ENCODE measurements at regions not wholly inside any gene's neighbourhood (a gene's known extent, or its start where the extent isn't known, plus 50 kb on each side); places are given as distances from the start of the nearest gene placed in this dataset.

GRCh38 chr4:84336964-84337705 is 162.0 kb downstream of the NKX6-1 start:
- ChIA-PET POLR2A (no interaction called here), CTCF (interaction anchor here (1.6 kb wide), 1 partner anchor 14 kb away, joined by 3 read pairs; no protein-coding TSS in a partner anchor)
- no peak for DNase-seq (ENCODE audit: extremely low spot score)
- no peak for TF ChIP-seq CTCF (IDR thresholded peaks at IDR 0.05; ENCODE audit: control extremely low read depth, extremely low read depth, low read depth, missing control alignments)

- DNase-seq (ENCODE audit: extremely low spot score) = no peak
- CTCF ChIA-PET = no interaction called here
- POLR2A ChIA-PET = no interaction called here
- no peak for TF ChIP-seq CTCF (IDR thresholded peaks at IDR 0.05; ENCODE audit: control extremely low read depth, extremely low read depth, low read depth, missing control alignments)
These were observed 171.6 kb downstream of the NKX6-1 start for GRCh38 chr4:84327526-84327925.

GRCh38 chr4:84325625-84326024 is 173.5 kb downstream of the NKX6-1 start:
- DNase-seq (ENCODE audit: extremely low spot score) = no peak
- POLR2A ChIA-PET = no interaction called here
- CTCF ChIA-PET = no interaction called here
- no peak for TF ChIP-seq CTCF (IDR thresholded peaks at IDR 0.05; ENCODE audit: control extremely low read depth, extremely low read depth, low read depth, missing control alignments)

GRCh38 chr4:84324303-84325245 is 174.5 kb downstream of the NKX6-1 start:
- TF ChIP-seq CTCF (IDR thresholded peaks at IDR 0.05; ENCODE audit: control extremely low read depth, extremely low read depth, low read depth, missing control alignments) = no peak
- DNase-seq (ENCODE audit: extremely low spot score) = no peak
- CTCF ChIA-PET = interaction anchor here (0.8 kb wide), 1 partner anchor 116 kb away, joined by 3 read pairs; no protein-coding TSS in a partner anchor
- POLR2A ChIA-PET = no interaction called here

GRCh38 chr4:84319124-84319523 is 180.0 kb downstream of the NKX6-1 start:
- no peak for TF ChIP-seq CTCF (IDR thresholded peaks at IDR 0.05; ENCODE audit: control extremely low read depth, extremely low read depth, low read depth, missing control alignments)
- no peak for DNase-seq (ENCODE audit: extremely low spot score)
- POLR2A ChIA-PET = no interaction called here
- CTCF ChIA-PET = no interaction called here

GRCh38 chr4:84317513-84317912 is 181.6 kb downstream of the NKX6-1 start:
- no peak for DNase-seq (ENCODE audit: extremely low spot score)
- TF ChIP-seq CTCF (IDR thresholded peaks at IDR 0.05; ENCODE audit: control extremely low read depth, extremely low read depth, low read depth, missing control alignments) = no peak
- ChIA-PET CTCF (no interaction called here), POLR2A (no interaction called here)
